Mesendoderm (in vitro differentiated cells): ENCODE measurements at regions not wholly inside any gene's neighbourhood (a gene's known extent, or its start where the extent isn't known, plus 50 kb on each side); places are given as distances from the start of the nearest gene placed in this dataset.
"Not testable (repeated sequence)": the region's sequence is repeated elsewhere in the genome, so short reads cannot be mapped to it uniquely, and the experiment has no call there.

Experiments used
- DNase-seq: peaks from one replicate; pipeline ENCODE4 v3.0.0; 2013
- H2AK5ac ChIP-seq: 2 replicates; pipeline ENCODE4 v1.6.1; 2013; ENCODE audit warnings: low read length, inconsistent platforms
- H2BK120ac ChIP-seq: 2 replicates; pipeline ENCODE4 v1.6.1; 2013; ENCODE audit warnings: low read depth, mild to moderate bottlenecking, low read length, moderate library complexity, mixed read lengths
- H2BK15ac ChIP-seq: replicated peaks from 2 replicates; pipeline ENCODE4 v1.6.1; 2013; ENCODE audit warnings: low read depth, mild to moderate bottlenecking, moderate library complexity
- H2BK5ac ChIP-seq: 2 replicates; pipeline ENCODE4 v1.6.1; 2013; ENCODE audit warnings: low read length, inconsistent platforms
- H3K18ac ChIP-seq: 2 replicates; pipeline ENCODE4 v1.6.1; 2013; ENCODE audit warnings: mild to moderate bottlenecking, low read length, mixed read lengths
- H3K23ac ChIP-seq: one replicate; pipeline ENCODE4 v1.6.1; 2013; ENCODE audit warnings: low read length
- H3K27ac ChIP-seq: 2 replicates; pipeline ENCODE4 v1.5.1; 2013; ENCODE audit warnings: low read depth, mild to moderate bottlenecking, inconsistent platforms, low read length, moderate library complexity
- H3K27me3 ChIP-seq: 2 replicates; pipeline ENCODE4 v1.6.1; 2013; ENCODE audit warnings: low read length, control low read depth, mild to moderate bottlenecking, inconsistent platforms; ENCODE audit not compliant: insufficient read depth, poor library complexity
- H3K36me3 ChIP-seq: 2 replicates; pipeline ENCODE4 v1.6.1; 2013; ENCODE audit warnings: low read length, inconsistent platforms; ENCODE audit not compliant: control insufficient read depth, insufficient read depth
- H3K4ac ChIP-seq: one replicate; pipeline ENCODE4 v1.6.1; 2013; ENCODE audit warnings: low read depth, mild to moderate bottlenecking, low read length, moderate library complexity
- H3K4me1 ChIP-seq: 2 replicates; pipeline ENCODE4 v1.6.1; 2013; ENCODE audit warnings: low read depth, low read length, inconsistent platforms; ENCODE audit not compliant: control insufficient read depth
- H3K4me2 ChIP-seq: 2 replicates; pipeline ENCODE4 v1.6.1; 2013; ENCODE audit warnings: low read length
- H3K4me3 ChIP-seq: 2 replicates; pipeline ENCODE4 v1.5.1; 2013; ENCODE audit warnings: mild to moderate bottlenecking, low read length
- H3K56ac ChIP-seq: one replicate; pipeline ENCODE4 v1.6.1; 2013; ENCODE audit warnings: low read length
- H3K79me1 ChIP-seq: 2 replicates; pipeline ENCODE4 v1.6.1; 2013; ENCODE audit warnings: low read length, inconsistent platforms
- H3K79me2 ChIP-seq: 2 replicates; pipeline ENCODE4 v1.6.1; 2013; ENCODE audit warnings: mild to moderate bottlenecking, low read length; ENCODE audit not compliant: control insufficient read depth, insufficient read depth
- H3K9ac ChIP-seq: 2 replicates; pipeline ENCODE4 v1.6.1; 2013; ENCODE audit warnings: low read length, inconsistent platforms
- H4K5ac ChIP-seq: one replicate; pipeline ENCODE4 v1.6.1; 2013; ENCODE audit warnings: low read length
- H4K8ac ChIP-seq: one replicate; pipeline ENCODE4 v1.6.1; 2013; ENCODE audit warnings: low read depth, mild to moderate bottlenecking, control low read depth, low read length, moderate library complexity
- WGBS: extraction: QIAGEN DNeasy Blood & Tissue Kit; methylation state at CpG from one replicate; pipeline ENCODE4 v1.1.7; 2013; ENCODE audit warnings: low lambda C conversion rate, missing lambda C conversion rate; ENCODE audit not compliant: insufficient coverage; ENCODE audit errors: extremely low coverage; 5-methylcytosine and 5-hydroxymethylcytosine counted together

GRCh38 chr4:102405821-102406401 is 60.6 kb upstream of the SLC39A8 start:
- Histone ChIP-seq H2BK5ac (no peak overlapping the region), H3K4ac (no peak overlapping the region), H3K36me3 (no peaks in the 10 kb centered on the region), H3K56ac (no peak overlapping the region), H3K9ac (no peak overlapping the region), H3K27ac (no peak overlapping the region), H3K79me1 (no peaks in the 10 kb centered on the region), H3K4me3 (no peak overlapping the region), H3K27me3 (no peaks in the 10 kb centered on the region), H3K18ac (no peak overlapping the region), H2BK15ac (no peak overlapping the region), H3K79me2 (no peaks in the 10 kb centered on the region), H2BK120ac (no peak overlapping the region), H3K4me1 (no peaks in the 10 kb centered on the region), H3K4me2 (no peak overlapping the region), H2AK5ac (no peak overlapping the region), H4K8ac (no peak overlapping the region), H4K5ac (no peak overlapping the region), H3K23ac (no peak overlapping the region)
- DNase-seq = no peak
- no CpG with 5 or more reads among the region's 3 CpGs for WGBS

- not testable (repeated sequence) for H2BK120ac ChIP-seq, H3K79me2 ChIP-seq, H3K9ac ChIP-seq, H4K8ac ChIP-seq, DNase-seq, H3K56ac ChIP-seq, H4K5ac ChIP-seq, H2AK5ac ChIP-seq, H2BK5ac ChIP-seq, H3K27me3 ChIP-seq, H3K27ac ChIP-seq, H3K4me1 ChIP-seq, H3K4ac ChIP-seq, H3K4me2 ChIP-seq, H2BK15ac ChIP-seq, H3K36me3 ChIP-seq, H3K4me3 ChIP-seq, H3K18ac ChIP-seq, H3K23ac ChIP-seq, H3K79me1 ChIP-seq
- no CpG with 5 or more reads among the region's 1 CpG for WGBS
Measured at GRCh38 chr4:102410884-102411283, 65.6 kb upstream of the SLC39A8 start.

GRCh38 chr4:102411408-102411807 is 66.1 kb upstream of the SLC39A8 start:
- Histone ChIP-seq H3K23ac (no peak overlapping the region), H4K8ac (no peak overlapping the region), H3K27ac (no peak overlapping the region), H3K4me2 (no peak overlapping the region), H3K9ac (no peak overlapping the region), H3K4me1 (no peaks in the 10 kb centered on the region), H3K79me1 (no peaks in the 10 kb centered on the region), H3K18ac (no peak overlapping the region), H3K27me3 (no peaks in the 10 kb centered on the region), H3K36me3 (no peaks in the 10 kb centered on the region), H3K56ac (no peak overlapping the region), H2BK120ac (no peak overlapping the region), H2BK5ac (no peak overlapping the region), H3K79me2 (no peaks in the 10 kb centered on the region), H3K4ac (no peak overlapping the region), H3K4me3 (no peak overlapping the region), H2AK5ac (no peak overlapping the region), H4K5ac (no peak overlapping the region), H2BK15ac (no peak overlapping the region)
- DNase-seq = no peak
- no CpG with 5 or more reads among the region's 1 CpG for WGBS

DNA sequence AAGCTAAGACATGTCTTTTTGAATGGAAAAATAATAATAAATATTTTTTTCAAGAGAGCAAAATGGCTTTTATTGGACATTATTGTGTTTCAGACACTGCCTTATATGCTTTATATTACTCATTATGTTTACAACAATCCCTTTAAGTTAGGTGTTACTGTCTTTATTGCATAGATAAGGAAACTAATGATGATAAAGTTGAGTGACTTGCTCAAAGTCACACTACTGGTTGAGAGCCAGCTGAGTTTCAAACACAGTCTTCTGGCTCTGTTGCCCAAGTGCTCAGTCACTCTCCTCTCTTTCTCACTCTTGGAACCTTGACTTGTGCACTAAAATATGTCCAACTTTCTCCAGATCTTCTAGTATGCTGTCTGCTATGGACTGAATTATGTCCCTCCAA is 71.5 kb upstream of the SLC39A8 start:
- no peaks in the 10 kb centered on the region for H3K4me1 ChIP-seq
- H3K27ac ChIP-seq = no peak overlapping the region
- H3K9ac ChIP-seq = no peak overlapping the region
- H3K4ac ChIP-seq = no peak overlapping the region
- no peak overlapping the region for H2BK120ac ChIP-seq
- H3K23ac ChIP-seq = no peak overlapping the region
- no peaks in the 10 kb centered on the region for H3K79me2 ChIP-seq
- H3K4me3 ChIP-seq = no peak overlapping the region
- no peak overlapping the region for H3K56ac ChIP-seq
- no peaks in the 10 kb centered on the region for H3K36me3 ChIP-seq
- no peak overlapping the region for H3K4me2 ChIP-seq
- no peak overlapping the region for H2BK5ac ChIP-seq
- no peak overlapping the region for H4K5ac ChIP-seq
- H3K18ac ChIP-seq = no peak overlapping the region
- no peak overlapping the region for H2BK15ac ChIP-seq
- H2AK5ac ChIP-seq = no peak overlapping the region
- no peak for DNase-seq
- H3K27me3 ChIP-seq = no peaks in the 10 kb centered on the region
- H4K8ac ChIP-seq = no peak overlapping the region
- H3K79me1 ChIP-seq = no peaks in the 10 kb centered on the region

DNA sequence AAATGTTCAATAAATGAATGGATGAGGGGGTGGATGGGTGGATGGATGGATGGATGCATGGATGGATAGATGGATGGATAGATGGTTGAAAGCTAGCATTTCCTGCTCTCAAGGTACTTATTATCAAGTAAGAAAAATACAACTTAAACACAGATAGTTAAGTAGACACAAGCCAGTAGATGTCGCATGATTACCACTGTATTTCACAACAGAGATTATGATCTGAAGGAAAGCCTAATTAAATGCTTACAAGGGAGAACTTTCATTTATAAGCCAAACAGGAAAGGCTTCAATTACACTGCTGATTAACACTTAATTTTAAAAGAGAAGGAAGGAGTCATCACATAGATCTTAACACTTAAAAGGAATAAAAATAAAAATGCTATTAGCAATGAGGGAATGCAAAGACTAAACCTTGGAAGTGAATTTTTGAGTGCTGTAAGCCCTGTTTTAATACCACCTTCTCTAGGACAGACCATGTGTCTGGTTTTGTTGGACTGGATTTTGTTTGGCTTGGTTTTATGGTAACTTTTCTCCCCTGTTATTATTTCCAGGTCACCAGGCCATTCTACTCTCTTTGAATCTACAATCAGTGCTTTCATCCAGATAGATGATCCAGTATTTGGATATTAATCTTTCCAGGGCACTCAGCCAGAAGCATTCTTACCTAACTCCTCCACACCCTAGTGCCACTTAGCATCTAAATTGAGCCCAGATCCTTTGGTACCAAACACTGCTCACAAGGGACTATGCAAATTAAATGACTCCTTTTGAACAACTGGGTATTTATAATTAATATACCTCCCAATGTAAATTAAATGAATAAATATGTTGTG is 75.5 kb upstream of the SLC39A8 start:
- Histone ChIP-seq H3K23ac (no peak overlapping the region), H3K79me1 (no peaks in the 10 kb centered on the region), H3K18ac (no peak overlapping the region), H3K56ac (no peak overlapping the region), H4K5ac (no peak overlapping the region), H3K27ac (no peak overlapping the region), H3K79me2 (no peaks in the 10 kb centered on the region), H3K27me3 (no peaks in the 10 kb centered on the region), H2BK15ac (no peak overlapping the region), H3K36me3 (no peaks in the 10 kb centered on the region), H3K4me3 (no peak overlapping the region), H3K4me1 (no peaks in the 10 kb centered on the region), H3K4ac (no peak overlapping the region), H3K4me2 (no peak overlapping the region), H4K8ac (no peak overlapping the region), H2BK120ac (peak overlapping the region; percentile 28), H2AK5ac (no peak overlapping the region), H2BK5ac (no peak overlapping the region), H3K9ac (no peak overlapping the region)
- no CpG with 5 or more reads among the region's 1 CpG for whole genome bisulfite sequencing
- DNase-seq = no peak

- Histone ChIP-seq H3K9ac (no peak overlapping the region), H3K27ac (no peak overlapping the region), H2BK120ac (no peak overlapping the region), H3K4me2 (no peak overlapping the region), H3K23ac (no peak overlapping the region), H3K36me3 (no peaks in the 10 kb centered on the region), H3K56ac (no peak overlapping the region), H2AK5ac (no peak overlapping the region), H3K4me3 (no peak overlapping the region), H3K27me3 (no peaks in the 10 kb centered on the region), H3K4ac (no peak overlapping the region), H2BK15ac (no peak overlapping the region), H3K18ac (no peak overlapping the region), H2BK5ac (no peak overlapping the region), H3K79me2 (no peaks in the 10 kb centered on the region), H3K79me1 (no peaks in the 10 kb centered on the region), H4K8ac (no peak overlapping the region), H3K4me1 (no peaks in the 10 kb centered on the region), H4K5ac (no peak overlapping the region)
- no CpG with 5 or more reads among the region's 2 CpGs for WGBS
- DNase-seq = no peak
Measured at GRCh38 chr4:102422843-102423242, 77.6 kb upstream of the SLC39A8 start.
